ENCODE measurements at regions not wholly inside any gene's neighbourhood (a gene's known extent, or its start where the extent isn't known, plus 50 kb on each side); places are given as distances from the start of the nearest gene placed in this dataset.

GRCh38 chr5:82813861-82814260 is 263.3 kb downstream of the TMEM167A start:
- Histone ChIP-seq H3K27me3 (ENCODE audit: control insufficient read depth in 3 of 3, insufficient read depth in 3 of 3, low read length in 3 of 3) (no peaks in the 10 kb centered on the region), H3K27ac (ENCODE audit: low read depth, low read length) (no peak overlapping the region), H3K4me1 (ENCODE audit: control insufficient read depth in 3 of 3, insufficient read depth in 3 of 3, low read length in 3 of 3) (no peaks in the 10 kb centered on the region), H3K4me3 (ENCODE audit: low read length in 3 of 3) (no peak overlapping the region), H3K9ac (ENCODE audit: low read depth in 1 of 3, low read length in 3 of 3) (no peak overlapping the region), H3K9me3 (ENCODE audit: control insufficient read depth in 3 of 3, low read length in 3 of 3) (no peaks in the 10 kb centered on the region), H3K36me3 (ENCODE audit: control insufficient read depth in 3 of 3, insufficient read depth in 3 of 3, low read length in 3 of 3) (no peaks in the 10 kb centered on the region)

GRCh38 chr5:82812575-82812974 is 264.6 kb downstream of the TMEM167A start:
- Histone ChIP-seq H3K9me3 (ENCODE audit: control insufficient read depth in 3 of 3, low read length in 3 of 3) (no peaks in the 10 kb centered on the region), H3K9ac (ENCODE audit: low read depth in 1 of 3, low read length in 3 of 3) (no peak overlapping the region), H3K36me3 (ENCODE audit: control insufficient read depth in 3 of 3, insufficient read depth in 3 of 3, low read length in 3 of 3) (no peaks in the 10 kb centered on the region), H3K4me3 (ENCODE audit: low read length in 3 of 3) (no peak overlapping the region), H3K27me3 (ENCODE audit: control insufficient read depth in 3 of 3, insufficient read depth in 3 of 3, low read length in 3 of 3) (no peaks in the 10 kb centered on the region), H3K4me1 (ENCODE audit: control insufficient read depth in 3 of 3, insufficient read depth in 3 of 3, low read length in 3 of 3) (no peaks in the 10 kb centered on the region), H3K27ac (ENCODE audit: low read depth, low read length) (no peak overlapping the region)

GRCh38 chr5:82811490-82811889 is 265.7 kb downstream of the TMEM167A start:
- Histone ChIP-seq H3K9ac (ENCODE audit: low read depth in 1 of 3, low read length in 3 of 3) (no peak overlapping the region), H3K27ac (ENCODE audit: low read depth, low read length) (no peak overlapping the region), H3K4me3 (ENCODE audit: low read length in 3 of 3) (no peak overlapping the region), H3K9me3 (ENCODE audit: control insufficient read depth in 3 of 3, low read length in 3 of 3) (no peaks in the 10 kb centered on the region), H3K27me3 (ENCODE audit: control insufficient read depth in 3 of 3, insufficient read depth in 3 of 3, low read length in 3 of 3) (no peaks in the 10 kb centered on the region), H3K36me3 (ENCODE audit: control insufficient read depth in 3 of 3, insufficient read depth in 3 of 3, low read length in 3 of 3) (no peaks in the 10 kb centered on the region), H3K4me1 (ENCODE audit: control insufficient read depth in 3 of 3, insufficient read depth in 3 of 3, low read length in 3 of 3) (no peaks in the 10 kb centered on the region)

GRCh38 chr5:82809420-82810143 is 267.6 kb downstream of the TMEM167A start:
- H3K36me3 ChIP-seq (ENCODE audit: control insufficient read depth in 3 of 3, insufficient read depth in 3 of 3, low read length in 3 of 3), result no peaks in the 10 kb centered on the region
- no peak overlapping the region for H3K27ac ChIP-seq (ENCODE audit: low read depth, low read length)
- no peaks in the 10 kb centered on the region for H3K9me3 ChIP-seq (ENCODE audit: control insufficient read depth in 3 of 3, low read length in 3 of 3)
- H3K4me1 ChIP-seq (ENCODE audit: control insufficient read depth in 3 of 3, insufficient read depth in 3 of 3, low read length in 3 of 3), result no peaks in the 10 kb centered on the region
- H3K9ac ChIP-seq (ENCODE audit: low read depth in 1 of 3, low read length in 3 of 3), result no peak overlapping the region
- no peaks in the 10 kb centered on the region for H3K27me3 ChIP-seq (ENCODE audit: control insufficient read depth in 3 of 3, insufficient read depth in 3 of 3, low read length in 3 of 3)
- no peak overlapping the region for H3K4me3 ChIP-seq (ENCODE audit: low read length in 3 of 3)

- Histone ChIP-seq H3K27ac (ENCODE audit: low read depth, low read length) (no peak overlapping the region), H3K27me3 (ENCODE audit: control insufficient read depth in 3 of 3, insufficient read depth in 3 of 3, low read length in 3 of 3) (no peaks in the 10 kb centered on the region), H3K4me3 (ENCODE audit: low read length in 3 of 3) (no peak overlapping the region), H3K9me3 (ENCODE audit: control insufficient read depth in 3 of 3, low read length in 3 of 3) (no peaks in the 10 kb centered on the region), H3K4me1 (ENCODE audit: control insufficient read depth in 3 of 3, insufficient read depth in 3 of 3, low read length in 3 of 3) (no peaks in the 10 kb centered on the region), H3K36me3 (ENCODE audit: control insufficient read depth in 3 of 3, insufficient read depth in 3 of 3, low read length in 3 of 3) (no peaks in the 10 kb centered on the region), H3K9ac (ENCODE audit: low read depth in 1 of 3, low read length in 3 of 3) (no peak overlapping the region)
These were observed 268.2 kb downstream of the TMEM167A start for GRCh38 chr5:82808960-82809359.

- Histone ChIP-seq H3K27ac (ENCODE audit: low read depth, low read length) (no peak overlapping the region), H3K4me3 (ENCODE audit: low read length in 3 of 3) (no peak overlapping the region), H3K36me3 (ENCODE audit: control insufficient read depth in 3 of 3, insufficient read depth in 3 of 3, low read length in 3 of 3) (no peaks in the 10 kb centered on the region), H3K27me3 (ENCODE audit: control insufficient read depth in 3 of 3, insufficient read depth in 3 of 3, low read length in 3 of 3) (no peaks in the 10 kb centered on the region), H3K9ac (ENCODE audit: low read depth in 1 of 3, low read length in 3 of 3) (no peak overlapping the region), H3K9me3 (ENCODE audit: control insufficient read depth in 3 of 3, low read length in 3 of 3) (no peaks in the 10 kb centered on the region), H3K4me1 (ENCODE audit: control insufficient read depth in 3 of 3, insufficient read depth in 3 of 3, low read length in 3 of 3) (no peaks in the 10 kb centered on the region)
These were observed 270.2 kb downstream of the TMEM167A start for GRCh38 chr5:82807021-82807420.

- no peaks in the 10 kb centered on the region for H3K27me3 ChIP-seq (ENCODE audit: control insufficient read depth in 3 of 3, insufficient read depth in 3 of 3, low read length in 3 of 3)
- no peaks in the 10 kb centered on the region for H3K36me3 ChIP-seq (ENCODE audit: control insufficient read depth in 3 of 3, insufficient read depth in 3 of 3, low read length in 3 of 3)
- no peaks in the 10 kb centered on the region for H3K4me1 ChIP-seq (ENCODE audit: control insufficient read depth in 3 of 3, insufficient read depth in 3 of 3, low read length in 3 of 3)
- H3K27ac ChIP-seq (ENCODE audit: low read depth, low read length), result no peak overlapping the region
- no peak overlapping the region for H3K9ac ChIP-seq (ENCODE audit: low read depth in 1 of 3, low read length in 3 of 3)
- no peaks in the 10 kb centered on the region for H3K9me3 ChIP-seq (ENCODE audit: control insufficient read depth in 3 of 3, low read length in 3 of 3)
- H3K4me3 ChIP-seq (ENCODE audit: low read length in 3 of 3), result no peak overlapping the region
These were observed 270.7 kb downstream of the TMEM167A start for GRCh38 chr5:82806513-82806912.

GRCh38 chr5:82804155-82804690 is 273.0 kb downstream of the TMEM167A start:
- no peaks in the 10 kb centered on the region for H3K9me3 ChIP-seq (ENCODE audit: control insufficient read depth in 3 of 3, low read length in 3 of 3)
- H3K4me3 ChIP-seq (ENCODE audit: low read length in 3 of 3), result no peak overlapping the region
- H3K27ac ChIP-seq (ENCODE audit: low read depth, low read length), result no peak overlapping the region
- no peaks in the 10 kb centered on the region for H3K27me3 ChIP-seq (ENCODE audit: control insufficient read depth in 3 of 3, insufficient read depth in 3 of 3, low read length in 3 of 3)
- no peak overlapping the region for H3K9ac ChIP-seq (ENCODE audit: low read depth in 1 of 3, low read length in 3 of 3)
- H3K36me3 ChIP-seq (ENCODE audit: control insufficient read depth in 3 of 3, insufficient read depth in 3 of 3, low read length in 3 of 3), result no peaks in the 10 kb centered on the region
- no peaks in the 10 kb centered on the region for H3K4me1 ChIP-seq (ENCODE audit: control insufficient read depth in 3 of 3, insufficient read depth in 3 of 3, low read length in 3 of 3)

- Histone ChIP-seq H3K27me3 (ENCODE audit: control insufficient read depth in 3 of 3, insufficient read depth in 3 of 3, low read length in 3 of 3) (no peaks in the 10 kb centered on the region), H3K4me1 (ENCODE audit: control insufficient read depth in 3 of 3, insufficient read depth in 3 of 3, low read length in 3 of 3) (no peaks in the 10 kb centered on the region), H3K27ac (ENCODE audit: low read depth, low read length) (no peak overlapping the region), H3K9ac (ENCODE audit: low read depth in 1 of 3, low read length in 3 of 3) (no peak overlapping the region), H3K36me3 (ENCODE audit: control insufficient read depth in 3 of 3, insufficient read depth in 3 of 3, low read length in 3 of 3) (no peaks in the 10 kb centered on the region), H3K9me3 (ENCODE audit: control insufficient read depth in 3 of 3, low read length in 3 of 3) (no peaks in the 10 kb centered on the region), H3K4me3 (ENCODE audit: low read length in 3 of 3) (no peak overlapping the region)
These were observed 274.2 kb downstream of the TMEM167A start for GRCh38 chr5:82802954-82803353.

- no peaks in the 10 kb centered on the region for H3K27me3 ChIP-seq (ENCODE audit: control insufficient read depth in 3 of 3, insufficient read depth in 3 of 3, low read length in 3 of 3)
- no peak overlapping the region for H3K27ac ChIP-seq (ENCODE audit: low read depth, low read length)
- H3K36me3 ChIP-seq (ENCODE audit: control insufficient read depth in 3 of 3, insufficient read depth in 3 of 3, low read length in 3 of 3), result no peaks in the 10 kb centered on the region
- H3K9ac ChIP-seq (ENCODE audit: low read depth in 1 of 3, low read length in 3 of 3), result no peak overlapping the region
- H3K4me1 ChIP-seq (ENCODE audit: control insufficient read depth in 3 of 3, insufficient read depth in 3 of 3, low read length in 3 of 3), result no peaks in the 10 kb centered on the region
- H3K4me3 ChIP-seq (ENCODE audit: low read length in 3 of 3), result no peak overlapping the region
- no peaks in the 10 kb centered on the region for H3K9me3 ChIP-seq (ENCODE audit: control insufficient read depth in 3 of 3, low read length in 3 of 3)
These were observed 276.4 kb downstream of the TMEM167A start for GRCh38 chr5:82800826-82801225.

Data from skeletal muscle tissue (tissue), 3 donors.